ENCODE measurements at regions not wholly inside any gene's neighbourhood (a gene's known extent, or its start where the extent isn't known, plus 50 kb on each side); places are given as distances from the start of the nearest gene placed in this dataset.
"Not testable (repeated sequence)": the region's sequence is repeated elsewhere in the genome, so short reads cannot be mapped to it uniquely, and the experiment has no call there.

GRCh38 chr7:140273417-140273816 lies 96.6 kb upstream of the KDM7A start:
- H3K36me3 Mint-ChIP-seq (ENCODE audit: low read depth), result no peaks in the 10 kb centered on the region
- no peak overlapping the region for H3K4me3 Mint-ChIP-seq
- peaks cover 21% of the 10 kb centered on the region for H3K27me3 Mint-ChIP-seq (ENCODE audit: insufficient read depth)
- no peaks in the 10 kb centered on the region for H3K9me3 Mint-ChIP-seq
- H3K4me1 Mint-ChIP-seq (ENCODE audit: low read depth), result no peaks in the 10 kb centered on the region
- TF ChIP-seq CTCF (IDR thresholded peaks at IDR 0.05), result no peak
- DNase-seq, result no peak
- no peak overlapping the region for H3K27ac Mint-ChIP-seq

- not testable (repeated sequence) for H3K9me3 Mint-ChIP-seq; H3K4me1 Mint-ChIP-seq (ENCODE audit: low read depth); H3K36me3 Mint-ChIP-seq (ENCODE audit: low read depth); DNase-seq; H3K4me3 Mint-ChIP-seq; H3K27ac Mint-ChIP-seq
- H3K27me3 Mint-ChIP-seq (ENCODE audit: insufficient read depth), result peaks cover 20% of the 10 kb centered on the region
Measured at GRCh38 chr7:140271643-140271968, 94.8 kb upstream of the KDM7A start.

DNA sequence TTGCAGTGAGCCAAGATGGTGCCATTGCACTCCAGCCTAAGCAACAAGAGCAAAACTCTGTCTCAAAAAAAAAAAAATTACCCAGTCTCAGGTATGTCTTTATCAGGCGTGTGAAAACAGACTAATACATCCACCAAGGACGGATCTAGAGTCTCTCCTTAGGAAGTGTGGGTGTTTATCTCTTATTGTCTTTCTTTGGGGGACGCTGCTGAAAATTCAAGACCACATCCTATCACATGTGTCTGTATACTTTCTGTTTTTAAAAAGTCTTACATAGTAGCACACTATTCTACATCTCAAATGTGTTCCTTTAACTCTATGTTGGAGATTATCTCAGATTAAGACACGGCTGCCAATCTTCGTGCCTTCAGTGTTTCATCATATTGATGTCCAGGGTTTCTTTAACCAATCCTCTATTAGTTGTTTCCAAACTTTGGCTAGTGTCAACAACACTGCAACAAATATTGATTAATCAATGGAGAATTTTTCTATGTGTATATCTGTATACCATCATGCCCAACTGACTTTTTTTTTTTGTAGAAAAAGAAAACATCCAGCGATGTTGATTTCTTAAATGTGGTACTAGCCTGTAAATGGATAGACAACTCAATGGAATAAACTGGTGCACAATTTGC lies 92.3 kb upstream of the KDM7A start:
- TF ChIP-seq CTCF (IDR thresholded peaks at IDR 0.05), result no peak
- DNase-seq, result no peak
- no peak overlapping the region for H3K27ac Mint-ChIP-seq
- H3K9me3 Mint-ChIP-seq, result no peaks in the 10 kb centered on the region
- H3K36me3 Mint-ChIP-seq (ENCODE audit: low read depth), result no peaks in the 10 kb centered on the region
- peaks cover 13% of the 10 kb centered on the region for H3K27me3 Mint-ChIP-seq (ENCODE audit: insufficient read depth)
- no peaks in the 10 kb centered on the region for H3K4me1 Mint-ChIP-seq (ENCODE audit: low read depth)
- H3K4me3 Mint-ChIP-seq, result no peak overlapping the region

DNA sequence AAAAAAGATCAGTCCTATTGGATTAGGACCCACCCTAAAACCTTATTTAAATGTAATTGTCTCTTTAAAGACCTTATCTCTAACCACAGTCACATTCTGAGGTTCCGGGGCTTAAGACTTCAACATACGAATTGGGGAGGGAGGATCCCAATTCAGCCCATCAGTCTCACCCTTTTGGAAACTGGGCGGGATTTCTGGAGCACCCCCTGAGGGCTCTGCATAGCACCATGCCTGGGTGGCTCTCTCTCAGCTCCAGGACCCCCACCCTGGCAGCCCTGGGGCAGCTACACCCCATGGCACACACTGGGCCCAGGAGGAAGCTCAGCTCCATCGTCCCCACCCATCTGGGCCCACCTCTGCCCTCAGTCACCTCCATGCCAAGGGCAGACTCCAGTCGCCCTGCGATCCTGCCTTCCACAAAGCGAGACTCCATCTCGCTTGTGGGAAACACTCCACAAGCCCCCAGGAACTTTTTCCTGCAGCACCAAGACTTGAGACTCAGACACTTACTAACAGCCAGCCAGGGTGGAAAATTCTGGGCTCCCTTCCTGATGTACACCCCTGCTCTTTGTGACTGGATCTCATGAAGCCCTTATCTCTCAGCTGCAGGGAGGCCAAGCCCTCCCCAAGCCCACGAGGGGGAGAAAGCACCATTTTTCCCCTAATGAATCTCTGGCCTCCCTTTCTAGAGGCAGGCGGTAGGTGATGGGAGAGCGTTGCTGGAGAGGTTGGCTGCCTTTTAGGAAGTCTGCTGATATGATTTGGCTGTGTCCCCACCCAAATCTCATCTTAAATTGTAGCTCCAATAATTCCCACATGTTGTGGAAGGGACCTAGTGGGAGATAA lies 90.8 kb upstream of the KDM7A start:
- no peak overlapping the region for H3K27ac Mint-ChIP-seq
- H3K9me3 Mint-ChIP-seq, result no peaks in the 10 kb centered on the region
- H3K4me1 Mint-ChIP-seq (ENCODE audit: low read depth), result no peaks in the 10 kb centered on the region
- peaks cover 14% of the 10 kb centered on the region for H3K27me3 Mint-ChIP-seq (ENCODE audit: insufficient read depth)
- DNase-seq, result no peak
- H3K36me3 Mint-ChIP-seq (ENCODE audit: low read depth), result no peaks in the 10 kb centered on the region
- no peak overlapping the region for H3K4me3 Mint-ChIP-seq
- TF ChIP-seq CTCF (IDR thresholded peaks at IDR 0.05), result no peak

DNA sequence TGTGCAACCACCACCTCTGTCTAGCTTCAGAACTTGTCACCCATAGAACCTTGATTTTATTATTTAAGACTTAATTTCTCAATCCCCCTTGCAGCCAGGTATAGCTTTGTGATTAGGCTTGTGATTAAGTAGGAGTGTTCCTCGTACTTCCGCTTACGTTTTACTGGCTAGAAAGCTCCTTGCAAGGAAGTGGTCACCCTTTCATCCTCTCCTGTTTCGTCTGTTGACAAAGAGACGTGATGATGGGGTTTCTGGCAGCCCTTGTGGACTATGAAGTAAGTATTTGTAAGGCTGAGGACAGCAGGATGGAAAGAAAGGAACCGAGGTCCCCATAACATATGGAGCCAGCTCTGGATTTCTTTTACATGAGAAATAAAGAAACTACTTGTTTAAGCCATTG lies 86.5 kb upstream of the KDM7A start:
- Mint-ChIP-seq H3K36me3 (ENCODE audit: low read depth) (no peaks in the 10 kb centered on the region), H3K9me3 (no peaks in the 10 kb centered on the region), H3K27me3 (ENCODE audit: insufficient read depth) (peaks cover 35% of the 10 kb centered on the region), H3K4me1 (ENCODE audit: low read depth) (no peaks in the 10 kb centered on the region), H3K4me3 (no peak overlapping the region), H3K27ac (no peak overlapping the region)
- TF ChIP-seq CTCF (IDR thresholded peaks at IDR 0.05), result no peak
- DNase-seq, result no peak

GRCh38 chr7:140262242-140262903 lies 85.6 kb upstream of the KDM7A start:
- Mint-ChIP-seq H3K4me1 (ENCODE audit: low read depth) (no peaks in the 10 kb centered on the region), H3K4me3 (no peak overlapping the region), H3K9me3 (peaks cover 3% of the 10 kb centered on the region), H3K36me3 (ENCODE audit: low read depth) (peaks cover under 1% of the 10 kb centered on the region; the same call in 1 of the 2 replicates), H3K27me3 (ENCODE audit: insufficient read depth) (peaks cover 38% of the 10 kb centered on the region), H3K27ac (no peak overlapping the region)
- no peak for DNase-seq
- no peak for TF ChIP-seq CTCF (IDR thresholded peaks at IDR 0.05)
